Stimulated activated CD4-positive, alpha-beta T cell treated with anti-CD3 and anti-CD28 coated beads, Interleukin-1b, Interleukin-23, amount 100 ng/mL, for 24 hours (primary cell): ENCODE measurements at regions not wholly inside any gene's neighbourhood (a gene's known extent, or its start where the extent isn't known, plus 50 kb on each side); places are given as distances from the start of the nearest gene placed in this dataset.

Experiments used
- DNase-seq, 4 experiments: peaks; one replicate each; pipeline ENCODE4 v3.0.0-alpha.2; 2020; ENCODE audit warnings: low read depth in 4 of 4, low spot score in 1 of 4

GRCh38 chrX:110863883-110864282 lies 68.3 kb upstream of the CHRDL1 start:
- DNase-seq: no peak

DNA sequence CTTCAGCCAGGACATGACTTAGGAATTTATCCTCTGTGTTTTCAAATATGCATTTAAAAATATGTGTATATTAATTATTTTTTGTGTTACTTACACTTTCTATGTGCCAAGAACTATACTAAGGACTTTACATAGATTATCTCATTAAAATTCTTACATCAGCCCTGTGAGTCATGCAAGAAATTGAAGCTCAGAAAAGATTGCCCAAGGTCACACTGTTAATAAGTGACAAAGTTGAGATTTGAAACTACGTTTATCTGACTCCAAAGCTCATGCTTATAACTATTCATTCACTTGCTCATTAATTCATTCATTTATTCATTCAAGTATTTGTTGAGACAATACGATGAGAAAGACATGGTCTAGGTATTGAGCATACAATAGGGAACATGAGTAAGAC lies 62.9 kb upstream of the CHRDL1 start:
- no peak for DNase-seq

DNA sequence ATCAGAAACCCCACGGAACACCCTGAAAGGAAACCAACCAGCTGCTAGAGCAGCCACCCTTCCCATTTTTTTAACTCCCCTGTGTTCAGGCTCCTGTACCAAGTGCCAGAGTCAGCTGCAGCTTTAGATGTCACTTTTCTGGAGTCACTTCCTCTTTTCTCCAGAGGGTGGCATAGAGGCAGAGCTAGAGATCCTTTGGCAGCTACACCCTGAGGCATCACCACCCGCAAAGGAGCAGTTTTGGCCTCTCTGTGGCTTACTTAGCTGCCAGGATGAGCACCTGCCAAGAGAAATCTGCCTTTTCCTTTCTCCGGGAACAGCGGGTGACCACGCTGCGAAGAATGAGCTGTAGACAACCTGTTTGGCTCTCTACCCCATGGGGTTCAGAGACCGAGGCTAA lies 58.0 kb upstream of the CHRDL1 start:
- no peak for DNase-seq

GRCh38 chrX:110852180-110852579 lies 56.6 kb upstream of the CHRDL1 start:
- DNase-seq: no peak

DNA sequence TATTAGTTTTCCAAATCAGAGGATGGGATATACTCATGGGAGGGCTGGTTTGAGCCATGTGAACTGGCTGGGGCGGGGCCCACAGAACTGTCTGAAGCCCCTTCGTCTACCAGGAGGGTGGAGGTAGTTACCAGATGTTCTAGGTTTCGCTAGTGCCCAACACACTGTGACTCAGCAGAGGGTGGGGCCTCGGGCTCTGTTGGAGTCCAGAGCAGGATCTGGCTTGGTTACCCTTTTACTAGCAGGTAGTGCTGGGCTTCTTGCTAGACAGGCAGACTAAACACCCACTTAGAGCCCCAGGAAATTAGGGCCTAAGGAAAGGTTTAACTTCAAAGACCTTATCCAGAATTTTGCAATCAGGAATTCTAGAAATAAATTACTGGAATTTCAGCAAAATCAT lies 56.2 kb upstream of the CHRDL1 start:
- DNase-seq: no peak

GRCh38 chrX:110847334-110847733 lies 51.7 kb upstream of the CHRDL1 start:
- DNase-seq: no peak

GRCh38 chrX:110846071-110846470 lies 50.5 kb upstream of the CHRDL1 start:
- DNase-seq: no peak
